ENCODE measurements at regions not wholly inside any gene's neighbourhood (a gene's known extent, or its start where the extent isn't known, plus 50 kb on each side); places are given as distances from the start of the nearest gene placed in this dataset.

GRCh38 chr13:50635504-50635903 lies 208.0 kb downstream of the DLEU7 start:
- no peak overlapping the region for H3K9ac ChIP-seq (ENCODE audit: low read length)
- H2AFZ ChIP-seq (ENCODE audit: low read depth, low read length), result no peak overlapping the region
- H3K9me3 ChIP-seq (ENCODE audit: insufficient read depth, low read depth, low read length), result no peaks in the 10 kb centered on the region
- H3K4me3 ChIP-seq (ENCODE audit: insufficient read depth, low read depth, low read length), result no peak overlapping the region
- H3K27me3 ChIP-seq (ENCODE audit: insufficient read depth, low read length), result no peaks in the 10 kb centered on the region
- Mint-ChIP-seq H3K4me3 (ENCODE audit: unreplicated experiment) (no peak overlapping the region), H3K9me3 (ENCODE audit: unreplicated experiment) (no peaks in the 10 kb centered on the region), H3K27ac (ENCODE audit: unreplicated experiment) (no peak overlapping the region), H3K4me1 (ENCODE audit: low read depth, unreplicated experiment) (peaks cover 4% of the 10 kb centered on the region), H3K36me3 (ENCODE audit: low read depth, unreplicated experiment) (no peaks in the 10 kb centered on the region), H3K27me3 (ENCODE audit: low read depth, unreplicated experiment) (no peaks in the 10 kb centered on the region)
- H3K27ac ChIP-seq (ENCODE audit: low read depth, low read length), result no peak overlapping the region
- no peaks in the 10 kb centered on the region for H4K20me1 ChIP-seq (ENCODE audit: insufficient read depth, low read length)
- H3K4me1 ChIP-seq (ENCODE audit: insufficient read depth, low read length), result no peaks in the 10 kb centered on the region
- DNase-seq (ENCODE audit: low read depth), result no peak
- H3K79me2 ChIP-seq (ENCODE audit: insufficient read depth, low read length), result no peaks in the 10 kb centered on the region
- H3K4me2 ChIP-seq (ENCODE audit: low read length), result no peak overlapping the region
- TF ChIP-seq EZH2 (IDR thresholded peaks at IDR 0.05; ENCODE audit: insufficient read depth, low read length) (no peak), CTCF (IDR thresholded peaks at IDR 0.05; ENCODE audit: insufficient read depth, low read depth, low read length) (no peak)
- no peak for FAIRE-seq
- no peaks in the 10 kb centered on the region for H3K36me3 ChIP-seq (ENCODE audit: insufficient read depth, low read length)

- FAIRE-seq (no peak), DNase-seq (ENCODE audit: low read depth) (no peak)
- Histone ChIP-seq H3K27ac (ENCODE audit: low read depth, low read length) (no peak overlapping the region), H3K9me3 (ENCODE audit: insufficient read depth, low read depth, low read length) (no peaks in the 10 kb centered on the region), H3K4me2 (ENCODE audit: low read length) (no peak overlapping the region), H4K20me1 (ENCODE audit: insufficient read depth, low read length) (no peaks in the 10 kb centered on the region), H3K4me3 (ENCODE audit: insufficient read depth, low read depth, low read length) (no peak overlapping the region), H2AFZ (ENCODE audit: low read depth, low read length) (no peak overlapping the region), H3K27me3 (ENCODE audit: insufficient read depth, low read length) (no peaks in the 10 kb centered on the region), H3K79me2 (ENCODE audit: insufficient read depth, low read length) (no peaks in the 10 kb centered on the region), H3K9ac (ENCODE audit: low read length) (no peak overlapping the region), H3K4me1 (ENCODE audit: insufficient read depth, low read length) (no peaks in the 10 kb centered on the region), H3K36me3 (ENCODE audit: insufficient read depth, low read length) (no peaks in the 10 kb centered on the region)
- Mint-ChIP-seq H3K4me3 (ENCODE audit: unreplicated experiment) (no peak overlapping the region), H3K9me3 (ENCODE audit: unreplicated experiment) (no peaks in the 10 kb centered on the region), H3K27ac (ENCODE audit: unreplicated experiment) (no peak overlapping the region), H3K4me1 (ENCODE audit: low read depth, unreplicated experiment) (peaks cover 2% of the 10 kb centered on the region), H3K27me3 (ENCODE audit: low read depth, unreplicated experiment) (no peaks in the 10 kb centered on the region), H3K36me3 (ENCODE audit: low read depth, unreplicated experiment) (no peaks in the 10 kb centered on the region)
- TF ChIP-seq CTCF (IDR thresholded peaks at IDR 0.05; ENCODE audit: insufficient read depth, low read depth, low read length) (no peak), EZH2 (IDR thresholded peaks at IDR 0.05; ENCODE audit: insufficient read depth, low read length) (no peak)
These were observed 207.3 kb downstream of the DLEU7 start for GRCh38 chr13:50636007-50636704.

- Histone ChIP-seq H3K79me2 (ENCODE audit: insufficient read depth, low read length) (no peaks in the 10 kb centered on the region), H3K36me3 (ENCODE audit: insufficient read depth, low read length) (no peaks in the 10 kb centered on the region), H3K4me2 (ENCODE audit: low read length) (no peak overlapping the region), H3K27me3 (ENCODE audit: insufficient read depth, low read length) (no peaks in the 10 kb centered on the region), H3K9ac (ENCODE audit: low read length) (no peak overlapping the region), H3K27ac (ENCODE audit: low read depth, low read length) (no peak overlapping the region), H2AFZ (ENCODE audit: low read depth, low read length) (no peak overlapping the region), H4K20me1 (ENCODE audit: insufficient read depth, low read length) (no peaks in the 10 kb centered on the region), H3K4me3 (ENCODE audit: insufficient read depth, low read depth, low read length) (no peak overlapping the region), H3K9me3 (ENCODE audit: insufficient read depth, low read depth, low read length) (no peaks in the 10 kb centered on the region), H3K4me1 (ENCODE audit: insufficient read depth, low read length) (peaks cover 11% of the 10 kb centered on the region)
- Mint-ChIP-seq H3K27ac (ENCODE audit: unreplicated experiment) (no peak overlapping the region), H3K9me3 (ENCODE audit: unreplicated experiment) (peaks cover 6% of the 10 kb centered on the region), H3K36me3 (ENCODE audit: low read depth, unreplicated experiment) (no peaks in the 10 kb centered on the region), H3K4me1 (ENCODE audit: low read depth, unreplicated experiment) (peaks cover 24% of the 10 kb centered on the region), H3K4me3 (ENCODE audit: unreplicated experiment) (no peak overlapping the region), H3K27me3 (ENCODE audit: low read depth, unreplicated experiment) (peaks cover 2% of the 10 kb centered on the region)
- FAIRE-seq (no peak), DNase-seq (ENCODE audit: low read depth) (no peak)
- TF ChIP-seq EZH2 (IDR thresholded peaks at IDR 0.05; ENCODE audit: insufficient read depth, low read length) (no peak), CTCF (IDR thresholded peaks at IDR 0.05; ENCODE audit: insufficient read depth, low read depth, low read length) (no peak)
These were observed 200.4 kb downstream of the DLEU7 start for GRCh38 chr13:50643060-50643459.

Data from astrocyte (in vitro differentiated cells and primary cell).